Gastroesophageal sphincter (tissue), 3 donors: ENCODE measurements at regions not wholly inside any gene's neighbourhood (a gene's known extent, or its start where the extent isn't known, plus 50 kb on each side); places are given as distances from the start of the nearest gene placed in this dataset.

Experiments used
- CTCF ChIP-seq, 4 experiments: fragments of 200-600 bp in 2 of 4; fragments of 450-650 bp in 2 of 4; sonication (generic) in 1 of 4; IDR thresholded peaks; one replicate each; pipeline ENCODE4 v1.5.1; 2017 to 2019; ENCODE audit warnings: antibody characterized with exemption in 4 of 4, mild to moderate bottlenecking in 2 of 4, moderate library complexity in 2 of 4
- EP300 ChIP-seq: sonication (generic); formaldehyde crosslinking; IDR thresholded peaks from one replicate; pipeline ENCODE4 v1.6.1; 2017; ENCODE audit warnings: antibody characterized with exemption, mild to moderate bottlenecking
- POLR2A ChIP-seq, 2 donors: fragments of 450-650 bp; IDR thresholded peaks; one replicate each; pipeline ENCODE4 v1.6.1; 2017; ENCODE audit warnings: antibody characterized with exemption in 2 of 2, mild to moderate bottlenecking in 2 of 2, moderate library complexity in 1 of 2

- TF ChIP-seq CTCF (IDR thresholded peaks at IDR 0.05): no peak
- no peak for TF ChIP-seq EP300
- no peak for TF ChIP-seq POLR2A (IDR thresholded peaks at IDR 0.05)
These were observed 1082.6 kb upstream of the LRRTM3 start for GRCh38 chr10:65843203-65843602.
